B cell (primary cell): ENCODE measurements at regions not wholly inside any gene's neighbourhood (a gene's known extent, or its start where the extent isn't known, plus 50 kb on each side); places are given as distances from the start of the nearest gene placed in this dataset.

ENCODE experiments used
- ATAC-seq: fragments of 200-7000 bp; cut with Tn5 transposase; one replicate; pipeline ENCODE4 v1.10.0; 2021; ENCODE audit warnings: low read depth, mild to moderate bottlenecking, moderate number of reproducible peaks, moderate library complexity
- CTCF ChIA-PET: fragments of 350-600 bp; sonication (Branson Sonifier 250); formaldehyde crosslinking; loops from one replicate; lab custom pipeline; 2021; ENCODE audit warnings: antibody characterized with exemption, inconsistent platforms; lab: Charles Lee
- POLR2A ChIA-PET: fragments of 350-600 bp; sonication (Branson Sonifier 250); formaldehyde crosslinking; loops from one replicate; lab custom pipeline; 2021; ENCODE audit warnings: antibody characterized with exemption; lab: Charles Lee
- DNase-seq: peaks from one replicate; pipeline ENCODE4 v3.0.0; 2013
- H2AFZ ChIP-seq: 2 replicates; pipeline ENCODE4 v1.6.1; 2012; ENCODE audit warnings: mild to moderate bottlenecking, low read depth, low read length; ENCODE audit not compliant: insufficient read depth, poor library complexity, severe bottlenecking
- H3K27ac ChIP-seq, 2 donors: 1 replicate in 1 of 2; 2 replicates in 1 of 2; pipeline ENCODE4 v1.5.1; 2012 to 2013; ENCODE audit warnings: low read length in 2 of 2, mild to moderate bottlenecking in 2 of 2, moderate library complexity in 1 of 2
- H3K27me3 ChIP-seq, 4 experiments: fragments of 200-600 bp in 1 of 4; sonication (generic) in 1 of 4; replicated peaks in 1 of 4; 1 replicate in 2 of 4; 2 replicates in 2 of 4; pipeline versions ENCODE4 v1.6.1 to v1.7.0; 2013 to 2016; ENCODE audit warnings: low read length in 3 of 4, mild to moderate bottlenecking in 2 of 4, mixed read lengths in 1 of 4, moderate library complexity in 1 of 4; ENCODE audit not compliant: insufficient read depth in 4 of 4, control insufficient read depth in 3 of 4; ENCODE audit errors: control extremely low read depth in 1 of 4
- H3K36me3 ChIP-seq, 2 experiments: replicated peaks in 1 of 2; 1 replicate in 1 of 2; 2 replicates in 1 of 2; pipeline versions ENCODE4 v1.6.1 to v1.7.1; 2013; ENCODE audit warnings: low read length in 1 of 2; ENCODE audit not compliant: insufficient read depth in 2 of 2, control insufficient read depth in 1 of 2; ENCODE audit errors: control extremely low read depth in 1 of 2, extremely low read depth in 1 of 2
- H3K4me1 ChIP-seq, 2 donors: fragments of 200-600 bp in 1 of 2; sonication (generic) in 1 of 2; 1 replicate in 1 of 2; 2 replicates in 1 of 2; pipeline versions ENCODE4 v1.5.1 to v1.6.1; 2013 to 2017; ENCODE audit warnings: low read length in 2 of 2; ENCODE audit not compliant: control insufficient read depth in 2 of 2, insufficient read depth in 2 of 2
- H3K4me2 ChIP-seq: replicated peaks from 2 replicates; pipeline ENCODE3; 2012; ENCODE audit warnings: mild to moderate bottlenecking, low read depth, low read length; ENCODE audit not compliant: poor library complexity, severe bottlenecking
- H3K4me3 ChIP-seq, 5 experiments: fragments of 200-600 bp in 1 of 5; sonication (generic) in 1 of 5; 1 replicate in 3 of 5; 2 replicates in 2 of 5; pipeline versions ENCODE4 v1.5.1 to v1.7.0; 2011 to 2016; ENCODE audit warnings: low read length in 4 of 5, mild to moderate bottlenecking in 4 of 5, low read depth in 2 of 5, control low read depth in 1 of 5, moderate library complexity in 1 of 5; ENCODE audit not compliant: insufficient read depth in 1 of 5; ENCODE audit errors: control extremely low read depth in 1 of 5, extremely low read depth in 1 of 5
- H3K79me2 ChIP-seq: fragments of 200-600 bp; sonication (generic); one replicate; pipeline ENCODE4 v1.6.0; 2016; ENCODE audit warnings: low read length; ENCODE audit not compliant: control insufficient read depth, insufficient read depth
- H3K9ac ChIP-seq: fragments of 200-600 bp; sonication (generic); 2 replicates; pipeline ENCODE4 v1.6.1; 2017; ENCODE audit warnings: mild to moderate bottlenecking, low read length, moderate library complexity
- H3K9me3 ChIP-seq, 3 donors: one replicate each; pipeline versions ENCODE4 v1.6.1 to v1.7.1; 2013; ENCODE audit warnings: low read length in 2 of 3; ENCODE audit not compliant: control insufficient read depth in 2 of 3, insufficient read depth in 1 of 3; ENCODE audit errors: control extremely low read depth in 1 of 3
- H4K20me1 ChIP-seq: 2 replicates; pipeline ENCODE4 v1.6.0; 2012; ENCODE audit warnings: mild to moderate bottlenecking, low read length; ENCODE audit not compliant: insufficient read depth, control insufficient read depth, poor library complexity, severe bottlenecking
- H3K27ac Mint-ChIP-seq: one replicate; pipeline ENCODE4 v1.8.0; 2021; ENCODE audit warnings: mixed read lengths
- H3K27me3 Mint-ChIP-seq: one replicate; pipeline ENCODE4 v1.8.0; 2021; ENCODE audit warnings: mixed read lengths
- H3K4me1 Mint-ChIP-seq: one replicate; pipeline ENCODE4 v1.8.0; 2021; ENCODE audit warnings: mixed read lengths
- H3K4me3 Mint-ChIP-seq: one replicate; pipeline ENCODE4 v1.8.0; 2021; ENCODE audit warnings: mixed read lengths
- H3K9me3 Mint-ChIP-seq: one replicate; pipeline ENCODE4 v1.8.0; 2022; ENCODE audit warnings: mixed read lengths; ENCODE audit not compliant: insufficient read depth
- CTCF ChIP-seq: fragments of 200-600 bp; IDR thresholded peaks from one replicate; pipeline ENCODE4 v1.8.0; 2022; ENCODE audit warnings: antibody characterized with exemption, mild to moderate bottlenecking
- EZH2 ChIP-seq: IDR thresholded peaks from 2 replicates; pipeline ENCODE4 v1.6.1; 2012; ENCODE audit warnings: borderline replicate concordance, low read depth, mild to moderate bottlenecking, moderate library complexity, low read length; ENCODE audit not compliant: insufficient read depth, poor library complexity, severe bottlenecking
- WGBS: methylation state at CpG from one replicate; pipeline ENCODE4 v1.1.5; 2013; ENCODE audit warnings: missing lambda C conversion rate; ENCODE audit not compliant: insufficient coverage; 5-methylcytosine and 5-hydroxymethylcytosine counted together
- intact Hi-C: fragments of 100-400 bp; cut with micrococcal nuclease; formaldehyde crosslinking; loops from one replicate; pipeline ENCODE4 v1.10.0; 2022

- no peaks in the 10 kb centered on the region for H3K4me1 Mint-ChIP-seq
- H3K9me3 Mint-ChIP-seq: peaks cover 17% of the 10 kb centered on the region
- no peak overlapping the region for H3K9ac ChIP-seq
- H3K27me3 ChIP-seq: peaks cover 0 to 4% (median 2%) of the 10 kb centered on the region in 4 experiments
- ATAC-seq: no peak
- no peaks in the 10 kb centered on the region for H3K4me1 ChIP-seq
- 88% methylated on average over 8 of the region's 9 CpGs for WGBS
- no peak overlapping the region for H3K27ac Mint-ChIP-seq
- no peak overlapping the region for H3K4me2 ChIP-seq
- no peak overlapping the region for H3K27ac ChIP-seq
- intact Hi-C loops: no loop called here
- peaks cover 4% of the 10 kb centered on the region for H3K27me3 Mint-ChIP-seq
- H3K79me2 ChIP-seq: no peaks in the 10 kb centered on the region
- no peaks in the 10 kb centered on the region for H3K36me3 ChIP-seq
- TF ChIP-seq EZH2 (no peak), CTCF (no peak)
- POLR2A ChIA-PET: no interaction called here
- no peak overlapping the region for H3K4me3 ChIP-seq
- H4K20me1 ChIP-seq: no peaks in the 10 kb centered on the region
- CTCF ChIA-PET: no interaction called here
- H3K4me3 Mint-ChIP-seq: no peak overlapping the region
- H3K9me3 ChIP-seq: peaks cover 0 to 7% (median 0%) of the 10 kb centered on the region in 3 donors
- no peak overlapping the region for H2AFZ ChIP-seq
- no peak for DNase-seq
Measured at GRCh38 chr1:38418195-38419030, 371.8 kb upstream of the POU3F1 start.

- no peak overlapping the region for H3K9ac ChIP-seq
- H3K36me3 ChIP-seq: no peaks in the 10 kb centered on the region
- TF ChIP-seq EZH2 (no peak), CTCF (no peak)
- Mint-ChIP-seq H3K4me3 (no peak overlapping the region), H3K9me3 (peaks cover 29% of the 10 kb centered on the region), H3K27me3 (peaks cover 3% of the 10 kb centered on the region), H3K4me1 (no peaks in the 10 kb centered on the region), H3K27ac (no peak overlapping the region)
- no peak overlapping the region for H3K27ac ChIP-seq
- no peaks in the 10 kb centered on the region for H3K79me2 ChIP-seq
- no peaks in the 10 kb centered on the region for H3K4me1 ChIP-seq
- no peak overlapping the region for H2AFZ ChIP-seq
- no peaks in the 10 kb centered on the region for H4K20me1 ChIP-seq
- H3K27me3 ChIP-seq: no peaks in the 10 kb centered on the region
- H3K4me2 ChIP-seq: no peak overlapping the region
- DNase-seq (no peak), ATAC-seq (no peak)
- POLR2A ChIA-PET: no interaction called here
- 91% methylated on average over 2 of the region's 2 CpGs for WGBS
- peaks cover 7 to 14% (median 9%) of the 10 kb centered on the region in 3 donors for H3K9me3 ChIP-seq
- CTCF ChIA-PET: no interaction called here
- intact Hi-C loops: no loop called here
- H3K4me3 ChIP-seq: no peak overlapping the region
Measured at GRCh38 chr1:38403667-38404066, 357.1 kb upstream of the POU3F1 start.
